Smooth muscle cell (in vitro differentiated cells): ENCODE measurements at regions not wholly inside any gene's neighbourhood (a gene's known extent, or its start where the extent isn't known, plus 50 kb on each side); places are given as distances from the start of the nearest gene placed in this dataset.
"Not testable (repeated sequence)": the region's sequence is repeated elsewhere in the genome, so short reads cannot be mapped to it uniquely, and the experiment has no call there.

Experiments
- DNase-seq: peaks from one replicate; lab custom pipeline; 2025; ENCODE audit not compliant: unreplicated experiment; lab: John Stamatoyannopoulos, UW
- H2AFZ ChIP-seq: fragments of 200-600 bp; sonication (generic); 2 replicates; pipeline ENCODE4 v1.6.0; 2016; ENCODE audit warnings: antibody characterized with exemption, low read depth, mild to moderate bottlenecking
- H3F3A ChIP-seq: fragments of 200-600 bp; sonication (generic); 2 replicates; pipeline ENCODE4 v1.6.0; 2017; ENCODE audit warnings: antibody characterized with exemption, low read depth
- H3K27ac ChIP-seq: fragments of 200-600 bp; sonication (generic); 2 replicates; pipeline ENCODE4 v1.5.1; 2016; ENCODE audit warnings: low read depth, mild to moderate bottlenecking
- H3K27me3 ChIP-seq: fragments of 200-600 bp; sonication (generic); 2 replicates; pipeline ENCODE4 v1.6.1; 2016; ENCODE audit warnings: low read depth, mild to moderate bottlenecking
- H3K36me3 ChIP-seq: fragments of 200-600 bp; sonication (generic); 2 replicates; pipeline ENCODE4 v1.5.1; 2016; ENCODE audit warnings: low read depth
- H3K4me1 ChIP-seq: fragments of 200-600 bp; sonication (generic); 2 replicates; pipeline ENCODE4 v1.5.1; 2016; ENCODE audit warnings: low read depth
- H3K4me2 ChIP-seq: fragments of 200-600 bp; sonication (generic); 2 replicates; pipeline ENCODE4 v1.6.0; 2016; ENCODE audit warnings: mild to moderate bottlenecking
- H3K4me3 ChIP-seq: fragments of 200-600 bp; sonication (generic); 2 replicates; pipeline ENCODE4 v1.5.1; 2016; ENCODE audit warnings: mild to moderate bottlenecking
- H3K79me2 ChIP-seq: fragments of 200-600 bp; sonication (generic); 2 replicates; pipeline ENCODE4 v1.6.0; 2016; ENCODE audit warnings: low read depth, mild to moderate bottlenecking
- H3K9ac ChIP-seq: fragments of 200-600 bp; sonication (generic); 2 replicates; pipeline ENCODE4 v1.6.0; 2016; ENCODE audit warnings: low read depth
- H3K9me3 ChIP-seq: fragments of 200-600 bp; sonication (generic); replicated peaks from 2 replicates; pipeline ENCODE4 v1.5.1; 2016; ENCODE audit warnings: low read depth
- H4K20me1 ChIP-seq: fragments of 200-600 bp; sonication (generic); 2 replicates; pipeline ENCODE4 v1.6.0; 2016; ENCODE audit warnings: low read depth
- CTCF ChIP-seq: fragments of 200-600 bp; sonication (generic); IDR thresholded peaks from 2 replicates; pipeline ENCODE4 v1.5.1; 2017; ENCODE audit warnings: borderline replicate concordance, mild to moderate bottlenecking, antibody characterized with exemption; ENCODE audit not compliant: insufficient read depth, poor library complexity, severe bottlenecking
- whole genome bisulfite sequencing: methylation state at CpG from one replicate; pipeline ENCODE4 v1.1.7; 2016; ENCODE audit warnings: low lambda C conversion rate; 5-methylcytosine and 5-hydroxymethylcytosine counted together

- Histone ChIP-seq H3K9ac (peak overlapping the region; percentile 67), H3K79me2 (no peaks in the 10 kb centered on the region), H3K4me2 (peak overlapping the region; percentile 70), H4K20me1 (no peaks in the 10 kb centered on the region), H2AFZ (peak overlapping the region; percentile 73), H3K9me3 (no peaks in the 10 kb centered on the region), H3F3A (peaks cover 5% of the 10 kb centered on the region), H3K27me3 (no peaks in the 10 kb centered on the region), H3K4me3 (no peak overlapping the region), H3K27ac (peak overlapping the region; percentile 92), H3K4me1 (no peaks in the 10 kb centered on the region), H3K36me3 (no peaks in the 10 kb centered on the region)
- WGBS = 32% methylated on average over 8 of the region's 8 CpGs
- no peak for DNase-seq
- TF ChIP-seq CTCF = no peak
These were observed 109.5 kb downstream of the TAF11L14 start for GRCh38 chr5:17743580-17744435.

GRCh38 chr5:17748201-17748600 lies 113.9 kb downstream of the TAF11L14 start:
- H3K27me3 ChIP-seq = no peaks in the 10 kb centered on the region
- no peak for TF ChIP-seq CTCF
- H3K36me3 ChIP-seq = no peaks in the 10 kb centered on the region
- H3K27ac ChIP-seq = no peak overlapping the region
- no peaks in the 10 kb centered on the region for H3K9me3 ChIP-seq
- H2AFZ ChIP-seq = no peak overlapping the region
- H3K79me2 ChIP-seq = no peaks in the 10 kb centered on the region
- H3K4me1 ChIP-seq = no peaks in the 10 kb centered on the region
- H4K20me1 ChIP-seq = no peaks in the 10 kb centered on the region
- no peak overlapping the region for H3K4me3 ChIP-seq
- 88% methylated on average over 2 of the region's 2 CpGs for WGBS
- no peak for DNase-seq
- peaks cover 2% of the 10 kb centered on the region for H3F3A ChIP-seq
- no peak overlapping the region for H3K4me2 ChIP-seq
- H3K9ac ChIP-seq = no peak overlapping the region

- Histone ChIP-seq H3K4me3 (no peak overlapping the region), H2AFZ (no peak overlapping the region), H3K36me3 (no peaks in the 10 kb centered on the region), H3K27ac (no peak overlapping the region), H4K20me1 (no peaks in the 10 kb centered on the region), H3K27me3 (no peaks in the 10 kb centered on the region), H3K4me2 (no peak overlapping the region), H3K9ac (no peak overlapping the region), H3K4me1 (no peaks in the 10 kb centered on the region), H3K79me2 (no peaks in the 10 kb centered on the region), H3K9me3 (no peaks in the 10 kb centered on the region), H3F3A (no peaks in the 10 kb centered on the region)
- 81% methylated on average over 1 of the region's 1 CpG for WGBS
- TF ChIP-seq CTCF = no peak
- DNase-seq = no peak
These were observed 114.7 kb downstream of the TAF11L14 start for GRCh38 chr5:17748941-17749340.

GRCh38 chr5:17755406-17755805 lies 121.1 kb downstream of the TAF11L14 start:
- H3K27me3 ChIP-seq, H3K27ac ChIP-seq, H3K4me2 ChIP-seq, H3K36me3 ChIP-seq, H3K9ac ChIP-seq, H3K4me1 ChIP-seq, DNase-seq, H4K20me1 ChIP-seq, H3F3A ChIP-seq, H3K9me3 ChIP-seq, H3K79me2 ChIP-seq, H2AFZ ChIP-seq, H3K4me3 ChIP-seq: not testable (repeated sequence)
- WGBS = 97% methylated on average over 12 of the region's 12 CpGs
